Breast epithelium (tissue), 4 donors: ENCODE measurements at regions not wholly inside any gene's neighbourhood (a gene's known extent, or its start where the extent isn't known, plus 50 kb on each side); places are given as distances from the start of the nearest gene placed in this dataset.

Source experiments
- DNase-seq, 2 donors: peaks; one replicate each; pipeline ENCODE4 v3.0.0-alpha.2; 2019; ENCODE audit warnings: low spot score in 2 of 2
- H3K27ac ChIP-seq, 2 donors: fragments of 200-600 bp; sonication (generic) in 1 of 2; one replicate each; pipeline ENCODE4 v1.5.1; 2016 to 2019; ENCODE audit warnings: mild to moderate bottlenecking in 1 of 2
- H3K27me3 ChIP-seq, 2 donors: fragments of 200-600 bp; sonication (generic) in 1 of 2; one replicate each; pipeline versions ENCODE4 v1.5.1 to v1.6.0; 2017 to 2019; ENCODE audit warnings: control low read depth in 1 of 2, mild to moderate bottlenecking in 1 of 2
- H3K36me3 ChIP-seq: fragments of 200-600 bp; one replicate; pipeline ENCODE4 v1.5.1; 2019
- H3K4me1 ChIP-seq, 2 donors: fragments of 200-600 bp; sonication (generic); one replicate each; pipeline ENCODE4 v1.5.1; 2016 to 2019; ENCODE audit warnings: control low read depth in 1 of 2
- H3K4me3 ChIP-seq, 3 donors: fragments of 200-600 bp; sonication (generic); 1 replicate in 2 of 3; 2 replicates in 1 of 3; pipeline ENCODE4 v1.5.1; 2016 to 2019; ENCODE audit warnings: mild to moderate bottlenecking in 3 of 3, moderate library complexity in 2 of 3
- H3K9me3 ChIP-seq, 2 donors: fragments of 200-600 bp; sonication (generic) in 1 of 2; one replicate each; pipeline ENCODE4 v1.5.1; 2016 to 2019; ENCODE audit warnings: control low read depth in 1 of 2
- CTCF ChIP-seq, 3 donors: fragments of 450-650 bp; IDR thresholded peaks; one replicate each; pipeline ENCODE4 v1.5.1; 2016 to 2017; ENCODE audit warnings: antibody characterized with exemption in 3 of 3, mild to moderate bottlenecking in 3 of 3, moderate library complexity in 3 of 3
- POLR2A ChIP-seq: fragments of 450-650 bp; IDR thresholded peaks from one replicate; pipeline ENCODE4 v1.6.1; 2016; ENCODE audit warnings: antibody characterized with exemption, mild to moderate bottlenecking, moderate library complexity
- POLR2AphosphoS5 ChIP-seq, 3 donors: sonication (generic); formaldehyde crosslinking; IDR thresholded peaks; one replicate each; pipeline ENCODE4 v1.6.1; 2017; ENCODE audit warnings: antibody characterized with exemption in 3 of 3
- intact Hi-C: fragments of 100-400 bp; cut with DNase I; formaldehyde crosslinking; loops from one replicate; pipeline ENCODE4 v1.15.1; 2023; ENCODE audit warnings: low total_unique reads

GRCh38 chr19:32201636-32202051 is 143.8 kb upstream of the ZNF507 start:
- intact Hi-C loops = no loop called here
- H3K4me1 ChIP-seq = no peaks in the 10 kb centered on the region
- H3K4me3 ChIP-seq = no peak overlapping the region
- peaks cover 0 to 7% of the 10 kb centered on the region in 2 donors for H3K27me3 ChIP-seq
- H3K36me3 ChIP-seq = no peaks in the 10 kb centered on the region
- TF ChIP-seq POLR2AphosphoS5 (IDR thresholded peaks at IDR 0.05) = no peak
- no peak for TF ChIP-seq POLR2A
- TF ChIP-seq CTCF (IDR thresholded peaks at IDR 0.05) = no peak
- H3K9me3 ChIP-seq = no peaks in the 10 kb centered on the region
- DNase-seq = no peak
- H3K27ac ChIP-seq = no peak overlapping the region

- H3K4me3 ChIP-seq = no peak overlapping the region
- no peak overlapping the region for H3K27ac ChIP-seq
- H3K27me3 ChIP-seq = peaks cover 0 to 4% of the 10 kb centered on the region in 2 donors
- no peaks in the 10 kb centered on the region for H3K36me3 ChIP-seq
- TF ChIP-seq POLR2A (no peak), CTCF (IDR thresholded peaks at IDR 0.05) (no peak), POLR2AphosphoS5 (IDR thresholded peaks at IDR 0.05) (no peak)
- intact Hi-C loops = no loop called here
- no peaks in the 10 kb centered on the region for H3K4me1 ChIP-seq
- no peaks in the 10 kb centered on the region for H3K9me3 ChIP-seq
- DNase-seq = no peak
Measured at GRCh38 chr19:32202244-32202643, 143.2 kb upstream of the ZNF507 start.

GRCh38 chr19:32203161-32203560 is 142.2 kb upstream of the ZNF507 start:
- intact Hi-C loops = no loop called here
- TF ChIP-seq POLR2AphosphoS5 (IDR thresholded peaks at IDR 0.05) (no peak), POLR2A (no peak), CTCF (IDR thresholded peaks at IDR 0.05) (no peak)
- no peak for DNase-seq

GRCh38 chr19:32206065-32206464 is 139.3 kb upstream of the ZNF507 start:
- no peak for DNase-seq
- Histone ChIP-seq H3K4me3 (no peak overlapping the region), H3K4me1 (no peaks in the 10 kb centered on the region), H3K27me3 (peaks cover 0 to 4% of the 10 kb centered on the region in 2 donors), H3K36me3 (no peaks in the 10 kb centered on the region), H3K27ac (no peak overlapping the region), H3K9me3 (peaks cover 0 to 6% of the 10 kb centered on the region in 2 donors)
- TF ChIP-seq POLR2AphosphoS5 (IDR thresholded peaks at IDR 0.05) = no peak
- no peak for TF ChIP-seq CTCF (IDR thresholded peaks at IDR 0.05)
- no peak for TF ChIP-seq POLR2A
- intact Hi-C loops = no loop called here

More at GRCh38 chr19:32203161-32203560, 142.2 kb upstream of the ZNF507 start:
- H3K36me3 ChIP-seq = no peaks in the 10 kb centered on the region
- H3K4me3 ChIP-seq = no peak overlapping the region
- peaks cover 0 to 4% of the 10 kb centered on the region in 2 donors for H3K27me3 ChIP-seq
- H3K27ac ChIP-seq = no peak overlapping the region
- no peaks in the 10 kb centered on the region for H3K4me1 ChIP-seq
- H3K9me3 ChIP-seq = no peaks in the 10 kb centered on the region

- TF ChIP-seq CTCF (IDR thresholded peaks at IDR 0.05) (no peak), POLR2A (no peak), POLR2AphosphoS5 (IDR thresholded peaks at IDR 0.05) (no peak)
- Histone ChIP-seq H3K9me3 (peaks cover 0 to 25% of the 10 kb centered on the region in 2 donors), H3K27me3 (peaks cover 0 to 4% of the 10 kb centered on the region in 2 donors), H3K4me3 (no peak overlapping the region), H3K27ac (no peak overlapping the region), H3K4me1 (no peaks in the 10 kb centered on the region), H3K36me3 (no peaks in the 10 kb centered on the region)
- intact Hi-C loops = no loop called here
- no peak for DNase-seq
Measured at GRCh38 chr19:32208060-32208459, 137.3 kb upstream of the ZNF507 start.
